HG03457 (cell line): ENCODE measurements at regions not wholly inside any gene's neighbourhood (a gene's known extent, or its start where the extent isn't known, plus 50 kb on each side); places are given as distances from the start of the nearest gene placed in this dataset.

ENCODE experiments used
- ATAC-seq: cut with Tn5 transposase; IDR thresholded peaks from one replicate; pipeline ENCODE4 v1.9.1; 2021; ENCODE audit warnings: moderate number of reproducible peaks; ENCODE audit not compliant: unreplicated experiment

- no peak for ATAC-seq
Measured at GRCh38 chr16:80024443-80024842, 423.9 kb upstream of the MAF start.

DNA sequence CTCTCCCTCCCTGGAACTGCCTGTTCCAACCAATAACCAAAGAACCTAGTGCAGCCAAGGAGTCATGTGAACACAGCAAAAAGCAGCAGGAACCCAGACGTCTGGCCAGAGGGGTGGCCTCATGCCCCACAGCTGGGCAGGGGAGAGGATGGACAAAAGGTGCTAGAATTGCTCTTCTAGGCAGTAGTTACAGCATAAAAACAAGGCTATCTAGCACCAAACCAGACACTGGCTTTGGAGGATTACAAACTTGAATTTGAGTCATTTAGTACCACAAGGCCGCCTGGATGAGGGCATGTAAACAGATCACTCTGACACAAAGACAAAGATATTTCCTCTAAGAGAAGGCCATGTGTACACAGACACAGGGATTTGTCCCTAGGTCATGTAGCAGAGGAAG is 423.3 kb upstream of the MAF start:
- no peak for ATAC-seq

GRCh38 chr16:80019395-80019794 is 418.9 kb upstream of the MAF start:
- ATAC-seq: no peak

GRCh38 chr16:80018466-80018865 is 417.9 kb upstream of the MAF start:
- ATAC-seq: no peak

DNA sequence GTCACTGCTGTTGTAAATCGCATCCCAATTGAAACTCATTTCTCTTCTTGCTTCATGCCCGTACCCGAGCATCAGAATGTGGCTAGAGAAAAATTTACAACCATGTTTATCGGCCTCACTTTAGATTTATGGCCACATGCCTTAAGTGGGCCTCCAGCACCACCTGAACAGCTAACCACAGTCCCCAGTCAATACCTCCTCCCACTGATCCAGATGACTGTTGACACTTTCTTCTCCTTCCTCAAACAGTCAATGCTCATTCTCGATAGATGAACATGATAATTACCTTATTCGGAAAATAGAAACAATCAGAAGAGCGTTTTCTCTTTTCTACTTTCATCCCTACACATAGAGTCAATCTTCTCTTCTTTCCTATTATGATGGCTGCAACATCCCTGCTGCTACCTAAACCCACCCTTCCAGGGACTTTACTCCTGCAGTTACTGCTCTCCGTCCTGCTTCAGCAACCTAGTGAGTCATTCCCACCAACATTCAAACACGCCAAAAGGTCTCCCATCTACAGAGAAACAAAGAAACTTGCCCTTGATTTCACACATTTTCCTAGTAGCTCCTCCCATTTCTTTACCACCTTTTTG is 416.3 kb upstream of the MAF start:
- ATAC-seq: no peak

GRCh38 chr16:80015566-80015965 is 415.0 kb upstream of the MAF start:
- no peak for ATAC-seq

DNA sequence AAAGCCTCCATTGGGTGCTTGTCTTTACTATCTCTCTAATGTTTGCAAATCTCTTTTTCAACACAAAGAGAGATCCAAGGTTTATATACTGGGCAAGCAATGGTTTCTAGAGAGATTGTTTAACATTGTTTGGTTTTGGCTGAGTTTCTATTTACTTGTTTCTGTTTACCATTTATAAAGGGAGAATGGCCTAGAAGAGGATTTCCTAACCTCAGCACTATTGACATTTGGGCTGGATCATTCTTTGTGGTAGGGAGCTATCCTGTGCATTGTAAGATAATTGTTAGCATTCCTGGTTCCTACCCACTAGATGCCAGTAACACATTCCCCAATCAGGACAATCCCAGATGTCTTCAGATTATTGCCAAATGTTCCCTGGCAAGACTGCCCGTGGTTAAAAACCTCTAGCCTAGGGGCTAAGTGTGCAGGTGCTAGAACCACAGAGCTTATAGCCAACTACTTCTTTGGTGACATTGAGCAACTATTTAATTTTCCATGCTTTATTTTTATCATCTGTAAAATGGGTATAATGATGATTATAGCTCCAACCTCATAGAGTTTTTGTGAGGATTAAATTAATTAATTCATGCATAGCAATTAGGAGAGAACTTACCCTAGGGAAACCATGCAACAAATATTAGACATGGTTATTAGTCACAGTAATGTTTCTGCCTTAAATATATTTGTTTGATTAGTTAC is 413.9 kb upstream of the MAF start:
- ATAC-seq: no peak

DNA sequence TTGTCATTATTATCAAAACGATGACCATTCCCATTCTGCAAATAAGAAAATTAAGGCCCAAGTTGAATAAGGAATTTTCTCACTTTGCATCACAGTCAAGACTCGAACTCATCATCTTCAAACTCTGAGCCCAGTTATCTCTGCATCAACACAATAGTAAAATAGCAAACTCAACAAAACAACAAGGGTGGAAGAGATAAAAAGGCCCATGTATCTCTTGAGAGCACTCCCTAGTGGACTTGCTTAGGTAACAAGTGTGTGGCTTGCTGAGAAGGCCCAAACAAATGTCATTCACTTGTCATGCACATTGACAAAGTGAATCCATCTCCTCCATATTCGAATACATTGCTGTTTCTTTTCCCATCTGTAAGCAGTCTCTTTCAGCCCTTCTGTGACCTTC is 412.0 kb upstream of the MAF start:
- ATAC-seq: no peak

DNA sequence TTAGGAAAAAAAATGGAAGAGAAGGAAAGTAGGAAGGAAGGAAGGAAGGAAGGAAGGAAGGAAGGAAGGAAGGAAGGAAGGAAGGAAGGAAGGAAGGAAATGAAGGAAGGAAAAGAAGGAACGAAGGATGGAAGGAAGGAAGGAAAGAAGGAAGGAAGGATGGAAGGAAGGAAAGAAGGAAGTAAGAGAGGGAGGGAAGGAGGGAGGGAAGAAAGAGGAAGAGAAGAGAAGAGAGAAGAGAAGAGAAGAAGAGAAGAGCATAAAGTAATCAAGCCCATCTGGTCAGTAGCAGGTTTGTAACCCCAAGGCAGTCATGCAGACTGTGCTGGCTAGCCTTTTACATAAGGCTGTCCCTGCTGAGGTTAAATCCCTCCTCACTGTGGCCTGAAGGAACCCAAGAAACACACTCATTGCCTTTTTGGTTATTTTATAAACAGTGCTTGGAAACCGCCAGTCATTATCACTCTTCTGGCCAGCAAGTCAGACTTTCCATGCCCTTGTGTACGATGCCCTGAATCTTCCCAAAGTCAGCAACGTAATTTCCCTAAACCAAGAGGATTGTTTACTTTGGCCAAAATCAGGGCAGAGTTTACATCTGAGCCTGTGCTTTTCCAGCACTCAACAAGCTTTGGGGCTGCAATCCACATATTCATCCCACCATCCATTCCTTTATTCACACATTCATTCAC is 409.6 kb upstream of the MAF start:
- no peak for ATAC-seq

DNA sequence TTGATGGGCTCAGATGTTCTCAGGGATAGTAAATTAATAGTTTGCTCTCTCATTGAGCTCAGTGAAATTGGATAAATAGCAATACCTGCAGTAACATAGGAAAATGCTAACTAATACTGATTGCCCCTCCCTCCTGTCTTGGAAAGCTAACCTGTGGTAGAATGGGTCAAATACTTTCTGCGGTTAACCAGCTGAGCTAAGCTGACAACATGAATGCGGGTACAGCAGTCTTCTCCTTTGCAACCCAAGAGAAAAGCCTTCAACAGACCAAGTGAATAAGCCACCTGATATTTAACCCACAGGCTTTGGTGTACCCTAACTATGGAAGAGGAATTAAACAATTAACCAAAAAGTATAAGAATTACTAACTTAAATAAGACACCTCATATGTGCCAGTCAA is 408.3 kb upstream of the MAF start:
- ATAC-seq: no peak

DNA sequence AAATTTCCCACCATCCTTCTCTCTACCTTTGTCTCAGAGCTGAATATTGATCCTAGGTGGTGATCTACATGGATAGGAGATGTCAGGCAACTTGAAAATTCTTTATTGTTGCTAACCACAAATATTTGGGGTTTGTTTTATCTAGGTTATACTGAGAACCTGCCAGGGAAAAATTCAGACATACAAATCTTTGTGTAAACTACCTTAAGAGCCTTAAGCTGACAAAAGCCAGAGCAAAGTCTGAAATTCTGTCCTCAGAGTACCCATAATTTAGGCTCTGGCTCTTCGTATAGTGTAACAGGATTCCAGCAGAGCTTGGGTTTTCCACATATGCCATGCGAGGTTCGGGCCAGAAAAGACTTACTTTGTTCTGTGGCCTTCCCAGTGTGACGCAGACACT is 406.7 kb upstream of the MAF start:
- ATAC-seq: no peak

DNA sequence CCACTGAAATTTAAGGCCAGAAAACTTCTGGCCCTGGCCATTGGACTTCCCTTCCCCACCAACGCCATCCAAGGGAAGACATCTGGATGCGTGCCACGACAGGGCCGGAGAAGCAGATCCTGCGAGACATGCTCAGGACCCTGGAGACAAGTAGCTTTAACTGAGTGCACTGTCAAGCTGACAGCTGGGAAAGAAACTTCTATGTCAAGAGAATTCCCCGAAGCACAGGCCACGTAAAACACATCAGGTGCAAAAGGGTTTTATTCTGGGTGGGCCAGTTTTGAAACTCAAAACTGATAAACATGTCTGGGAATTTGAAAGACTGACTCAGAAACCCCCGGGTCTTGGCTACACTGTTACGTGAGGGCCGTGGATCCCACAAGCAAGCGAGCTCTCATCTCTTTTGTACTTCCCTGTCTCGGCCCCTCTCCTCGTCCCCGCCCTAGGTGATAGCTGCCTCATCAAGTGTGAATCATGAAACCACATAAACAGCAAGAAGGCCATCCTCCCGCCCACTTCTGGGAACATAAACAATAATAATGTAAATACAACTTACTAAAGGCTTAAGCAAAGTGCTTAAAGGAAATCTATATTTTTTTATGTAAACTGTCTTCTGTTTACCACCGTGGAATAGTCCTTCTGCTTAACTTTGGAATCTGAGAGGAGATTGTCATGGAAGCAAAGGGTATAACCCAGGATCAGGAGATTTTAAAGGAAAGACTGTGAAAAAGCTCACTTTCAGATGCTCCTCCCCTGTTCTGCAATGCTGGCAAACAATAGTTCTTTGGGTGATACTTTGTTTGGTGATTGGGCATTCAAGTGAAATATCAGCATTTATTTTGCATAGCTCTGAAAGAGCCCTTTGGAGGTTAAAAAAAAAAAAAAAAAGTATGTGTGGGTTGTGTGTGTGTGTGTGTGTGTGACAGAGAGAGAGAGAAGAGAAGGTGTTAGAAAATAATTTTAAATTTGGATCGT is 406.0 kb upstream of the MAF start:
- ATAC-seq: no peak

DNA sequence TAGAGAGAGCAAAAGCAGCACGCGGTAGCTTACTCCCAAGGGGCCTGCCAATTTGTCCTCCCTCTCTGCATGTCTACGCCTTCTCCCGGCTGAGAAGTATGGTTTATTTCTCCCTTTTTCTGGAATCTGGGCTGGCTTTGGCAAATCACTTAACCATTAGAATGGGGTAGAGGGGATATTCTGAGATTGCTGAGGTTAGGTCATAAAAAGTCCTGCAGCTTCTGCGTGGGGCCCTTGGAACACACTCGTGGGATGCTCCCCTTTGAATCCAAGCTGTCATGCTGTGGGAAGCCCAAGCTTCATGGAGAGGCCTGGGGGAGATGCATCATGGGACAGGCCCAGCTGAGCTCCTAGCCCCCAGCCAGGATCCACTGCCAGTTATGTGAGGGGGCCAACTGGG is 403.6 kb upstream of the MAF start:
- ATAC-seq: no peak

DNA sequence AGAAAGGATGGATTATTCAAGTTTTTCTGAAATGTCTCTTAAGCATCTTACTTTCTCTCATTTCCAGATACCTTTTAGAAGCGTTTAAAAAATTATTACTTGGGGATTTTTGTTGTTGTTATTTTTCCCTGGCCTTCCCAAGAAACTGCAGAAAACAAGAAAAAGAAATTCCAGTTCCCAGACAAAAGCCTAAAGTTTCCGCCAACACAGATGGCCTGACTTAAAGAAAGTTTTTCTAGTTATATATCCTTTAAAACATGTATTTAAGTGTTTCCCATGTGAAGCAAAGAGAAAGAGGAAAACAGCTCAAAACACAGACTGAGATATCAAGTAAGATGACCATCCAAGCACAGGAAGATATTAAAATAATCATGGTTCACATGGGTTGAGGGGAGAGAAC is 401.7 kb upstream of the MAF start:
- ATAC-seq: no peak

DNA sequence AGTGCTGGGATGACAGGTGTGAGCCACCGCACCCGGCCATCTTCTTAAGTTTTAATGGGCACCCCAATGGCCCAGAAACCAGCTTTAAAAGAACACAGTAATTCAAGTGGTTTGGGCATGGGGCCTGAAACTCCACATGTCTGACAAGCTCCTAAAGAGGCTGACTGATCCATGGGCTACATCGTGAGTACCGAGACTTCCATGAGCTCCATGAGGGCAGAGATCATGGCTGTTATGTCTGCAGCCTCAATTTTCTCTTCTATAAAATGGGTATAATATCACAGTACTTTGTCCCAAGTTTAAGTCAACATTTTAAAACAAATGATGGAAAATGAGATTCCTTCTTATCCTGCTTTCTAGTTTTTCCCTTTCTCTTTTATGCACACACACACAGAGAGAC is 397.6 kb upstream of the MAF start:
- no peak for ATAC-seq

DNA sequence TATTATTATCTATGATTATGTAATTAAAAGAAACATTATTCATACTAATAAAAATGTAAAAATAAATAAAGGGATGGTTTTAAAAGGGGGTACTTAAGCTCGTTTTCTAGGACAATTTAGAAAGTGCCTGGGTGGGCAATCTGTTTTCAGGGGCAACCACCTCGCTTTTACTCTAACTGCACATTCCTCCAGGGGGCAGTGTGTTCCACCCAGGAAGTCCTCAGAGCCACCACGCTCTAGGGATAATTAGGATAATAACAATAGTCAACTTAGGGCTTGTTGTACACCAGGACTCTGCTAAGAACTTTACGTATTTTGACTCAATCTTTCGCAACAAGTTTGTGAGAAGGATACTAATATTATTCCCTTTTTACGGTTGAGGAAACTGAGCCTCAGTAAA is 396.7 kb upstream of the MAF start:
- ATAC-seq: no peak

- ATAC-seq: no peak
Measured at GRCh38 chr16:79996321-79996720, 395.8 kb upstream of the MAF start.

DNA sequence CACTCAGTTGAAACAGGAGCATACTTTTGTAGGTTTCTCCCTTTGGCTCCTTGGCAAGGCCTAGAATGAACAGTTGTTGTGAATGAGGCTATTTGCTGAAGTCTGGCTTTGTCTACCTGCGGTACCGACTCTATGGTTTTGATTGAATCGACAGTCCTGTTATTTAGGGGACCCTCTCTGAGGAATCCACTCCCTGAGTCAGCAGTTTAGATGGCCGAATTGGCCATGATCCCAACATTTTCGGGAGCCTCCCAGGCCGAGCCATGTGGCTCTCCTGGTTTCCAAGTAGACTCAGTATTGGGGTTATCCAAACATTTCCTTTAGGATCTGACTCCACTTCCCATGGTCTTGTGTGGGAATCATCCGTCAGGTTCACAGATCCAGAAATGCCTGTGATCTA is 394.8 kb upstream of the MAF start:
- no peak for ATAC-seq

DNA sequence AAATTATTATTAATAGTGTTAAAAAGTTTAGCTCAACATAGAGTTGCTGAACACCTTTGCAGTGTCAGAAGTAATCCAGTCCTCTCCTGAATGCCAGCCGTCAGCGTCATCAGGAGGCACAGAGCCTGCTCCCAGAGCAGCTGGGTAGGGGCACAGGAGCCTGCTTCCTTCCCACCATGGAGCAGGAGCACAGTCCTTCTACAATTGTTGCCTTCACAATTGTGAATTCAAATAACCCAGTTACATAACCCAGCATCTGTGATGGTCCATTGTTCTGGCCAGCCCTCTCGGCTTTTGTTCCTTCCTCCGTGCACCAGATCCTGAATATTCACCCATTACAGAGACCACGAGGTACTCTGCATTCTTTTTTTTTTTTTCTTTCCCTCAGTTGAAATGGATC is 393.9 kb upstream of the MAF start:
- ATAC-seq: no peak

GRCh38 chr16:79993629-79994209 is 393.2 kb upstream of the MAF start:
- ATAC-seq: no peak

DNA sequence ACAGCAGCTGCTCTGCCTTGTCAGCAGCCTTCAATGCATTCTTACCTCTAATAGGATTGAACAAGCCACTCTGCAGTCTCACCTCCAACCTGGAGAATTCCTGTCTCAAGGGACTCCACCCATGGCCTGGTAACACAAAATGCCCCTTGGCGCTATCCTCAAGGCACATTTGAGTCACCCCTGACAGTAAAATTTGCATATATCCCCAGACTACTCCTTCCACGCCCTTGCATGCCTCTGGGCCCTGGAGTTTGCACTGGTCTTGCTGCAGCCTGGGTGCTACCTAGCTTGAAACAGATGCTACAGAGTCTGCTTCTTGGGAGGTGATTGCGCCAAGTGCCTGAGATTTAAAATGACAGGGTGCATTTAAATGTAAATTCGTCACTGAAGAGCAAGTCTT is 391.4 kb upstream of the MAF start:
- ATAC-seq: no peak
